GM23338 (cell line): ENCODE measurements at regions not wholly inside any gene's neighbourhood (a gene's known extent, or its start where the extent isn't known, plus 50 kb on each side); places are given as distances from the start of the nearest gene placed in this dataset.
A peak's percentile ranks its signal among the peaks of the same experiment; 100 is the strongest.

Experiments used
- ATAC-seq: fragments of 200-7000 bp; cut with Tn5 transposase; 3 replicates; pipeline ENCODE4 v1.9.1; 2020
- DNase-seq: peaks from one replicate; pipeline ENCODE4 v3.0.0-alpha.2; 2015; ENCODE audit warnings: low spot score
- H2AFZ ChIP-seq: fragments of 200-600 bp; sonication (generic); 2 replicates; pipeline ENCODE4 v1.8.0; 2016; ENCODE audit warnings: antibody characterized with exemption, mild to moderate bottlenecking, moderate library complexity
- H3F3A ChIP-seq: fragments of 200-600 bp; sonication (generic); replicated peaks from 2 replicates; pipeline ENCODE4 v1.8.0; 2017; ENCODE audit warnings: antibody characterized with exemption, mixed run types, low read depth
- H3K27ac ChIP-seq: fragments of 200-600 bp; sonication (generic); 2 replicates; pipeline ENCODE4 v1.6.1; 2016; ENCODE audit warnings: low read depth
- H3K27me3 ChIP-seq: fragments of 200-600 bp; sonication (generic); 2 replicates; pipeline ENCODE4 v1.8.0; 2016; ENCODE audit warnings: mild to moderate bottlenecking, mixed run types, moderate library complexity; ENCODE audit not compliant: insufficient read depth
- H3K36me3 ChIP-seq: fragments of 200-600 bp; sonication (generic); 2 replicates; pipeline ENCODE4 v1.8.0; 2016; ENCODE audit warnings: mild to moderate bottlenecking; ENCODE audit not compliant: insufficient read depth
- H3K4me1 ChIP-seq: fragments of 200-600 bp; sonication (generic); 2 replicates; pipeline ENCODE4 v1.8.0; 2016; ENCODE audit warnings: mild to moderate bottlenecking, moderate library complexity; ENCODE audit not compliant: insufficient read depth
- H3K4me2 ChIP-seq: fragments of 200-600 bp; sonication (generic); 2 replicates; pipeline ENCODE4 v1.7.1; 2017; ENCODE audit warnings: mixed run types
- H3K4me3 ChIP-seq: fragments of 200-600 bp; sonication (generic); 2 replicates; pipeline ENCODE4 v1.6.1; 2016; ENCODE audit warnings: mixed run types
- H3K79me2 ChIP-seq: fragments of 200-600 bp; sonication (generic); replicated peaks from 2 replicates; pipeline ENCODE4 v1.8.0; 2017; ENCODE audit warnings: mild to moderate bottlenecking; ENCODE audit not compliant: insufficient read depth
- H3K9me2 ChIP-seq: fragments of 200-600 bp; sonication (generic); 2 replicates; pipeline ENCODE4 v1.8.0; 2017; ENCODE audit not compliant: insufficient read depth
- H4K20me1 ChIP-seq: fragments of 200-600 bp; sonication (generic); replicated peaks from 2 replicates; pipeline ENCODE4 v1.8.0; 2017; ENCODE audit warnings: mild to moderate bottlenecking; ENCODE audit not compliant: insufficient read depth
- H3K27ac Mint-ChIP-seq: 2 replicates; pipeline ENCODE4 v1.8.0; 2020; ENCODE audit warnings: inconsistent platforms, mild to moderate bottlenecking, moderate library complexity, mixed read lengths
- H3K27me3 Mint-ChIP-seq: 3 replicates; pipeline ENCODE4 v1.8.0; 2022; ENCODE audit warnings: low read depth, mild to moderate bottlenecking, moderate library complexity, mixed read lengths, inconsistent platforms; ENCODE audit not compliant: insufficient read depth, poor library complexity
- H3K36me3 Mint-ChIP-seq: 3 replicates; pipeline ENCODE4 v1.8.0; 2021; ENCODE audit warnings: low read depth, mild to moderate bottlenecking, inconsistent platforms, moderate library complexity, mixed read lengths
- H3K4me1 Mint-ChIP-seq: 3 replicates; pipeline ENCODE4 v1.8.0; 2020; ENCODE audit warnings: mild to moderate bottlenecking, inconsistent platforms, mixed read lengths
- H3K4me3 Mint-ChIP-seq: 3 replicates; pipeline ENCODE4 v1.8.0; 2021; ENCODE audit warnings: moderate library complexity, mild to moderate bottlenecking, inconsistent platforms, mixed read lengths
- H3K9me3 Mint-ChIP-seq: 3 replicates; pipeline ENCODE4 v1.8.0; 2020; ENCODE audit warnings: moderate library complexity, mild to moderate bottlenecking, inconsistent platforms, mixed read lengths
- CREB1 ChIP-seq: fragments of 250-450 bp; sonication (Bioruptor Pico); IDR thresholded peaks from 2 replicates; pipeline ENCODE4 v1.5.0; 2020; ENCODE audit warnings: low read depth, mild to moderate bottlenecking, moderate library complexity
- ETS1 ChIP-seq: IDR thresholded peaks from 2 replicates; pipeline ENCODE4 v1.6.1; 2016; ENCODE audit warnings: antibody characterized with exemption
- EZH2 ChIP-seq: fragments of 200-600 bp; sonication (generic); IDR thresholded peaks from one replicate; pipeline ENCODE4 v1.8.0; 2017; ENCODE audit warnings: antibody characterized with exemption, mild to moderate bottlenecking, low read depth; ENCODE audit not compliant: unreplicated experiment
- EZH2phosphoT487 ChIP-seq: fragments of 200-600 bp; sonication (generic); IDR thresholded peaks from one replicate; pipeline ENCODE4 v1.8.1; 2018; ENCODE audit warnings: antibody characterized with exemption; ENCODE audit not compliant: unreplicated experiment
- JUNB ChIP-seq: IDR thresholded peaks from one replicate; pipeline ENCODE4 v1.6.1; 2016; ENCODE audit warnings: antibody characterized with exemption; ENCODE audit not compliant: unreplicated experiment
- NANOG ChIP-seq: IDR thresholded peaks from 2 replicates; pipeline ENCODE4 v1.6.1; 2016; ENCODE audit warnings: antibody characterized with exemption, borderline replicate concordance
- POLR2AphosphoS5 ChIP-seq: IDR thresholded peaks from 2 replicates; pipeline ENCODE4 v1.6.1; 2016; ENCODE audit warnings: antibody characterized with exemption, low read depth
- REST ChIP-seq: IDR thresholded peaks from one replicate; pipeline ENCODE4 v1.6.1; 2018; ENCODE audit warnings: antibody characterized with exemption; ENCODE audit not compliant: unreplicated experiment
- STAT1 ChIP-seq: IDR thresholded peaks from one replicate; pipeline ENCODE4 v1.6.1; 2016; ENCODE audit warnings: antibody characterized with exemption; ENCODE audit not compliant: unreplicated experiment
- ZNF462 ChIP-seq: fragments of 250-450 bp; sonication (Bioruptor Pico); IDR thresholded peaks from 2 replicates; pipeline ENCODE4 v1.5.0; 2020; ENCODE audit warnings: mild to moderate bottlenecking, moderate library complexity

- Mint-ChIP-seq H3K9me3 (no peaks in the 10 kb centered on the region), H3K27ac (no peak overlapping the region), H3K4me3 (no peak overlapping the region), H3K36me3 (no peaks in the 10 kb centered on the region), H3K4me1 (no peaks in the 10 kb centered on the region; the same call in 1 of the 3 replicates), H3K27me3 (peaks cover 6% of the 10 kb centered on the region)
- TF ChIP-seq CREB1 (CRISPR knock-in tag) (no peak), STAT1 (no peak), EZH2 (no peak), JUNB (no peak), EZH2phosphoT487 (no peak), POLR2AphosphoS5 (no peak), ZNF462 (CRISPR knock-in tag) (no peak), REST (no peak), ETS1 (no peak), NANOG (no peak)
- H3K4me3 ChIP-seq = no peak overlapping the region
- H3K4me2 ChIP-seq = no peak overlapping the region
- H3K9me2 ChIP-seq = no peaks in the 10 kb centered on the region
- H3K79me2 ChIP-seq = no peaks in the 10 kb centered on the region
- DNase-seq = no peak
- no peaks in the 10 kb centered on the region for H3K27me3 ChIP-seq
- no peaks in the 10 kb centered on the region for H4K20me1 ChIP-seq
- H3K4me1 ChIP-seq = no peaks in the 10 kb centered on the region
- H3K27ac ChIP-seq = no peak overlapping the region
- H3K36me3 ChIP-seq = no peaks in the 10 kb centered on the region
- H3F3A ChIP-seq = no peaks in the 10 kb centered on the region
- H2AFZ ChIP-seq = peak overlapping the region; percentile 59; the same call in 1 of the 2 replicates
- ATAC-seq = peak; percentile 22; the same call in 2 of the 3 replicates
These were observed 86.4 kb upstream of the ID2 start for GRCh38 chr2:8595428-8595805.
